ENCODE measurements at regions not wholly inside any gene's neighbourhood (a gene's known extent, or its start where the extent isn't known, plus 50 kb on each side); places are given as distances from the start of the nearest gene placed in this dataset.

GRCh38 chr13:65605396-65605795, 1624.7 kb downstream of the PCDH9 start:
- Histone ChIP-seq H2BK20ac (ENCODE audit: low read depth, low read length) (no peak overlapping the region), H2AK5ac (ENCODE audit: low read depth, low read length) (no peak overlapping the region), H2AK9ac (replicated peaks; ENCODE audit: low read depth, low read length, poor library complexity) (no peak overlapping the region), H3K18ac (ENCODE audit: low read depth, low read length) (no peak overlapping the region), H4K20me1 (ENCODE audit: insufficient read depth, low read length) (no peaks in the 10 kb centered on the region), H3K9me1 (ENCODE audit: insufficient read depth, low read length) (no peaks in the 10 kb centered on the region), H3K9ac (ENCODE audit: low read depth, low read length) (no peak overlapping the region), H2BK15ac (ENCODE audit: low read depth, low read length) (no peak overlapping the region), H3K36me3 (ENCODE audit: control insufficient read depth, insufficient read depth, low read length) (no peaks in the 10 kb centered on the region), H3K14ac (replicated peaks; ENCODE audit: low read depth, low read length) (no peak overlapping the region), H4K5ac (ENCODE audit: low read depth, low read length) (no peak overlapping the region), H3K9me3 (ENCODE audit: control insufficient read depth, insufficient read depth, low read length) (no peaks in the 10 kb centered on the region), H3K4me1 (ENCODE audit: control insufficient read depth, insufficient read depth, low read length) (no peaks in the 10 kb centered on the region), H3K4me2 (ENCODE audit: low read depth, low read length) (no peak overlapping the region), H2BK5ac (ENCODE audit: low read depth, low read length, poor library complexity, severe bottlenecking) (no peak overlapping the region), H3K27ac (ENCODE audit: insufficient read depth, low read length) (no peak overlapping the region), H3K4ac (ENCODE audit: low read depth, low read length) (no peak overlapping the region), H3K4me3 (ENCODE audit: insufficient read depth, low read depth, low read length) (no peak overlapping the region), H4K8ac (ENCODE audit: low read depth in 2 of 2, low read length in 2 of 2) (no peak overlapping the region), H3K79me1 (ENCODE audit: low read depth in 1 of 2, low read length in 2 of 2) (no peaks in the 10 kb centered on the region), H2BK120ac (ENCODE audit: low read depth, low read length) (no peak overlapping the region), H3K56ac (ENCODE audit: extremely low read depth, insufficient read depth, low read length) (no peak overlapping the region), H2AFZ (replicated peaks; ENCODE audit: low read length, poor library complexity) (no peak overlapping the region), H3K27me3 (ENCODE audit: control insufficient read depth, insufficient read depth, low read length) (no peaks in the 10 kb centered on the region), H4K91ac (ENCODE audit: insufficient read depth, low read depth, low read length) (no peak overlapping the region), H3K23ac (ENCODE audit: low read depth, low read length) (no peak overlapping the region)
- ChIA-PET POLR2A (ENCODE audit: unreplicated experiment) (no interaction called here), CTCF (no interaction called here)
- TF ChIP-seq NFE2L2 (IDR thresholded peaks at IDR 0.05; ENCODE audit: low read depth, low read length) (no peak), CHD1 (IDR thresholded peaks at IDR 0.05; ENCODE audit: low read depth, low read length) (no peak), RFX5 (IDR thresholded peaks at IDR 0.05; ENCODE audit: low read depth, low read length) (no peak), MAFK (IDR thresholded peaks at IDR 0.05; ENCODE audit: low read depth, low read length) (no peak), MXI1 (IDR thresholded peaks at IDR 0.05; ENCODE audit: borderline replicate concordance, low read depth, low read length) (no peak), POLR2A (IDR thresholded peaks at IDR 0.05; ENCODE audit: low read depth, low read length) (no peak), FOS (IDR thresholded peaks at IDR 0.05; ENCODE audit: low read depth, low read length) (no peak), CTCF (conservative IDR thresholded peaks at IDR 0.05; ENCODE audit: low read depth, low read length) (no peak), RAD21 (IDR thresholded peaks at IDR 0.05; ENCODE audit: low read length) (no peak), CEBPB (IDR thresholded peaks at IDR 0.05; ENCODE audit: low read depth, low read length) (no peak), RCOR1 (IDR thresholded peaks at IDR 0.05; ENCODE audit: insufficient replicate concordance, low read length) (no peak), USF2 (IDR thresholded peaks at IDR 0.05; ENCODE audit: low read depth, low read length) (no peak), MAZ (IDR thresholded peaks at IDR 0.05; ENCODE audit: borderline replicate concordance, low read depth, low read length) (no peak), ELK1 (IDR thresholded peaks at IDR 0.05; ENCODE audit: borderline replicate concordance, low read depth, low read length) (no peak), SMC3 (IDR thresholded peaks at IDR 0.05; ENCODE audit: low read depth, low read length) (no peak)
- BruUV-seq (replicated peaks) = no TSS peak
- dilution Hi-C loops (cut with HindIII; ENCODE audit: low sequenced_read_pairs, unreplicated experiment) = no loop called here
- intact Hi-C loops (cut with micrococcal nuclease) = no loop called here
- peak; percentile 3 for DNase-seq
- no peak for ATAC-seq (ENCODE audit: low read depth)
- in situ Hi-C loops (cut with MboI; ENCODE audit: low sequenced_read_pairs) = no loop called here
